GM19099 (cell line): ENCODE measurements at regions not wholly inside any gene's neighbourhood (a gene's known extent, or its start where the extent isn't known, plus 50 kb on each side); places are given as distances from the start of the nearest gene placed in this dataset.

ENCODE experiments used
- POLR2A ChIP-seq: IDR thresholded peaks from 3 replicates; pipeline ENCODE4 v1.6.1; 2011; ENCODE audit warnings: low read depth; ENCODE audit not compliant: insufficient read length; ENCODE audit errors: extremely low read depth

DNA sequence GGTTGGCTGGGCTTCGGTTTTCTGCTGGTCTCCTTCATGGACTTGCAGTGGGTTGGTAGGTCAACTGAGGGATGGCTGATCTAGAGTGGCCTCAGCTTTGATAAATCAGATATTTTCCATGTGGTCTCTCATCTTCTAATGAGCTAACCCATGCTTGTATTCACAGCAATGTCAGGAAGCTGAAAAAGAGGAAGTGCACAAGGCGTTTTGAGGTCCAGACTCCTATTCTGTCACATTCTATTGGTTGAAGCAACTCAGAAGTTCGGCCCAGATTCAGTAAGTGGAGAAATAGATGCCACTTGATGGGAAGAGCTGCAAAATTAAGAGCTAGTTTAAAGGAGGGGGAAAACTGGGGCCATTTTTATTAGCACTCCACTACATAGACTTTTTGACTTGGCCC, 361.2 kb downstream of the DIPK2A start:
- no peak for TF ChIP-seq POLR2A

DNA sequence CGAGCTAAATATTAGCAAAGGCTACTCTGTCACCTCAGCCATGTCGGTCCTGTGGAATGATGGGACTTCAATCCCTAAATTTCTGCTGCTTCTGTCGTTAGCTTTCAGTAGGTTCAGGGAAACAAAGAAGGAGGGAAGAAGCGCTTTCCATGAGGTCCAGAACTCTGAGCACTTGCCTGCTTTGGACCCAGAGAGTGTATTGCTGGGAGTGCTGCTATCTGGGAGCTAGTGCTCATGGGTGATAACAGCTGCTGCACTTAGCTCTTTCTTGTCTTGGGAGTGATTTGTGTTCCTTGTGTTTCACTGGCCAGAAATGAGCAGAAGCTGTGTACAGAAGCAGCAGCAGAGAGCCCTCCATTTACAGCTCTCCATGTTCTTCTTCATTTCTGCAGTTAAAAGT, 369.8 kb downstream of the DIPK2A start:
- no peak for TF ChIP-seq POLR2A

DNA sequence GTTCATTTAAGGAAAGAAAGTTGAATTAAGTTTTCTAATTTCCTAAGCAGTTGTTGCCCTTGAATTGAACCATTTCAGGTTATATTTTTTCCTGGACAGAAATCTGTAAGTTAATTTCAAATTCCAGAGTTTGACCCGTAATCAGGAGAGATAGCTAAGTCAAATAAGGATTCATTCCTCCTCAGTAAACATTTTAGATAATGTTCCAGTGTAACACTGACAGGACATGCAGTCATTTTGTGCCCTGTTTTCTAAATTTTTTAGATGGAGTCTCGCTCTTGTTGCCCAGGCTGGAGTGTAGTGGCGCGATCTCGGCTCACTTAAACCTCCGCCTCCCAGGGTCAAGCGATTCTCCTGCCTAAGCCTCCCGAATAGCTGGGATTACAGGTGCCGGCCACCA, 371.7 kb downstream of the DIPK2A start:
- no peak for TF ChIP-seq POLR2A

DNA sequence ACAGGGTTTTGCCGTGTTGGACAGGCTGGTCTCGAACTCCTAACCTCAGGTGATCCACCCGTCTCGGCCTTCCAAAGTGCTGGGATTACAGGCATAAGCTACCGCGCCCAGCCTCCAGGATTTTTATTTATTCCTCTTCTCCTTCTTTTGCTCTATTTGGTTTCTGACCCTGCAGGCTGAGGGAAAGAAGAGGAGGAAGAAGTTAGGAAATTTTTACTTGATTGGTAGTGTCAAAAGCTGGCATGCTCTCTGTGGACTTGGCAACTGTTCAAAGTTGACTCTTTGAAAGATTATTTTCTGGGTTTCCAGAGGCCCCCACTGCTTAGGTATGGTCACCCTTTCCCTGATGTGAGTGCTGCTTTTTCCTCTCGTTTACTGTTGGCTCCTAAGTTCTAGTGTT, 372.2 kb downstream of the DIPK2A start:
- TF ChIP-seq POLR2A, result no peak

DNA sequence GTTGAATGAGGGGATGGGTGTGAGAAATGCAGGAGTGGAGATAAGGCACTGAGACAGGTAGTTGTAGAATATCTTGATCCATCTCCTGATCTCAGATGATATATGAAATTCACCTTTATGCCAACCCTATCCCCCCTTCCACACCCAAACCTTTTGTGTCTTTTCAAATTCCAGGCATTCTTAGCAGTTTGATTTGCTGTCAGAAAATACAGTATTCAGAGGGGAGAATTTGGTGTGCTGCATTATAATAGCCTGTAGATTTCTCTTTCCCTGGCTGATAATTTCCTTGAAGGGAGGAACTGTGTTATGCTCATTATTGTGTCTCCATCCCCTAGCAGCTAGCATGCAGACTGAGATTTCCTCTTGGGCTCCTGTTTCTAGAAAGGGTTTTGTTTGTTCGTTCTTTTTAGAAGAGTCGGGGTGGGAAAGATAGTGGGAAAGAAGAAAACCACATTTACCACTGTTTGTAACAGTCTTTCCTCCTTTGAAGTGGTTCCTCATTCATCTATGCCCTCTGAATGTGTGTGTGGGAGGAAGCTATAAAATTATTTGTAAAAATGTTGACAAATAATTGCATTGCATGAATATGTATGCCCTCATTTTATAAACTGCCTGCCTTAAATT, 373.4 kb downstream of the DIPK2A start:
- TF ChIP-seq POLR2A, result no peak

DNA sequence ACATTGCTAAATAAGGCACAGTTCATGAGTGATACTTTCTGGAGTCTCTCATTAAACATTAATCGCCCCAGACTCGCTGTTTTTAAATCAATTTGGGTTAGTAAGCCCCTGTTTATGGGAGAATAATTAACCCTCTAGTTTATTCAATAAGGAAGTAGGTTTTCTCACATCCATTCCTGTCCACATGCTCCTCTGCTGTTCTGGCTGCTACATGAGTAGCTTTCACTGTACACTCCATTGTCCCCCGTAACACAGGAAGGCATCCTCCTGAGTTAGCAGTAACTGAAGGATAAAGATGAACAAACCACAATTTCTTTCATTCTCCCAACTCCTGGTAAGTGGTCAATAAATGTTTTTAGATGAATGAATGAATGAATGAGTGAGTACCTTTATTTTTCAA, 378.5 kb downstream of the DIPK2A start:
- TF ChIP-seq POLR2A, result no peak

DNA sequence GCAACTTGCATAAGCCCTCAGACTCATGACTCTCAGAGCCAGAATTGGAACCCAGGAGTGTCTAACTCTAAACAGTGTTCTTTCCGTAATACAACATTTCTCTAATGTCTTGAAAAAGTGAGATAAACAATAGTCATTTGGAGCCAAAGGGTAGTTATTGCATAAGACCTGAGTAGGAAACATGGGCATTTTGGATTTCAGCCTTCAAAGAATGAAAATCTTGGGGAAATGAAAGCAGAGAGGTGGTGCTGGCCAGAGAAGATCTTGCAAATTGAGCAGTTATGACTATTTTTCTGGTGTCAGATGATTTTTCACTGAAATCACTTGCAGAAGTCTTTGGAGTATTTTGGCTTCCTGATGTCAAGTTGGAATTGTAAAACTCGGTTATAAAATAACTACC, 379.4 kb downstream of the DIPK2A start:
- TF ChIP-seq POLR2A, result no peak

DNA sequence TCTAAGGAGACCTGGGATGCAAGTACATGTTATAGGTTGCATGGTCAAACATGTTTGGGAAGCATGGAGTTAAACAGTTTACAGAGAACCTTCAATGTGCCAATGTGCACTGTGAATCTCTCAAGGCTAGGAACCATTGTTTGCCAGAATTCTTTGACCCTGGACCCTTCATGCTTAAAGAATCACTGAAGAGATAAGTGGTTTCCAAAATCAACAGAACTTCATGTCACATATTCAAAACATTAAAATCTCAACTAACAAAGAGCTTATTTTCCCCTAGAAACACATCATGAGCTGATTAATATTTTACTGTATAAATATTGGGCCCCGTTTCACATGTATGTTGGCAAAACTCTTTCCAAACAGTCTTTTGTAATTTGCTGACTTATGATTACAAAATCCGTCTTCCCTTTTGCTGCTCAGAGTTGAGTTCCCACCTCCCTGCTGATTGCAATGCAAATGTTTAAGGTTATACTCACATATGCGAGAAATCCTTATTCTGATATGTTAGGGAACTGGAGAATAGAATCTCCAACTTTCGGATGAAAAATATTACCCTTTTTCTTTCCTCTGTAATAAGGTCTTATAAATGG, 380.2 kb downstream of the DIPK2A start:
- TF ChIP-seq POLR2A, result no peak

DNA sequence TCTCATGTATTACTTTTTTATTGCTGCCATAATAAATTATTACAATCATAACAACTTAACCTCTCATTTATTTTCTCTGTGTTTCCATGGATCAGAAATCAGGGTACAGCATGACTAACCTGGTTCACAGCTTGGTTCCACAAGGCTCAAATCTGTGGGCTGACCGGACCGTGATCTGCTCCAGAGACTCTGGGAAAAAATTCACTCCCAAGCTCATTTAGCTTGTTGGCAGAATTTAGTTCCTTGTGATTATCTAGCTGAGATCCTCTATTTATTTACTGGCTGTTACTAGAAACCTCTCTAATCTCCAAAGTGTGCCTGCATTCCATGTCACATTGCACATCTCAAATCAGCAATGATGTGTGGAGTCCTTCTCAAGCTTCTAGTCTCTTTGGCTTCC, 386.6 kb downstream of the DIPK2A start:
- TF ChIP-seq POLR2A, result no peak

DNA sequence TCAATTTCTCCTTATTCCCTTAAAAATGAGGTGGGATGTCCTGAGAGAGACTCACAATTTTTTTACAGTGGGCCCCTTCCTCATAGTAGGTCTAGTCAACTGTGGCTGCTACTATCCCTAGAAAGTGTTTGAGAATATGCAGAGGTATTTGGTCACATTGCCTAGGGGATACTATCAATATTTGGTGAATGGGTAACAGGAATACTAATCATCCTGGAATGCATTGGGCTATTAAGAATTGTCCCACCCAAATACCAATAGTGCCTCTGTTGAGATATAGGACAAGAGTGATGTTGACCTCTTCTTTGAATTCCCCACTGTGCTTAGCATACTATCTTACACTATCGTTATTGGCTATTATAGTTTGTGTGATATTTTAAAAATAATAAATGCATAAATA, 389.4 kb downstream of the DIPK2A start:
- TF ChIP-seq POLR2A, result no peak

DNA sequence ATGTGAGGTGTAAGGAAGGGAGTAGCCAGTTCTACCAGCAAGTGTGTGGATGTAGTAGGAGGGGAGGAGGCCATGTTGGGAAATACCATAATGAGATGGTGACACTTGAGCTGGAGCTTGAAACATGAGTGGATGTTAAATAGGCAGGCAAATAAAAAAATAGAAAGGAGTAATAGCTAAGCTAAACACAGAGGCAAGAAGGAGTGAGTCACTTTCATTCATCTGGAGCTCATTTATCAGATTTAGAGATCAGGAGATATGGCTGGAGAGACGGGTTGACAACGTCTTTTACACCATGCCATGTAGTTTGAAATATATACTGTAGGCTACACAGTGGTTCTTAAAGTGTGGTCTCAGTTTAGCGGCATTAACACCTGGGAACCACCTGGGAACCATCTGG, 390.5 kb downstream of the DIPK2A start:
- TF ChIP-seq POLR2A, result no peak

DNA sequence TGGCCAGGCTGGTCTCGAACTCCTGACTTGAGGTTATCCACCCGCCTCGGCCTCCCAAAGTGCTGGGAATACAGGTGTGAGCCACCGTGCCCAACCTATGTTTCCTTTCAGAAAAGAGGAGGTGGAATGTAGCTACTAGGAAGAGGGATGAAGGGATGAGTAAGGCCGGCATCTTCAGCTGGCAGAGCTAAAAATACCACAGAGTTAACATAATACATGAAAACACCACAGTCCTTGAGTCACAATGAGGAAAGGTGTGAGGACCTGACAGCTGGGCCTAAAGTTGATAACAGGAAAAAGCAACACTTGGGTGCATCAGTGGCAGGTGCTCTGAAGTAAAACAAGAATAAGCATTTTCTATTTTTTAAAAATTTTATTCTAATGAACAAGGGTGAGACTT, 392.2 kb downstream of the DIPK2A start:
- no peak for TF ChIP-seq POLR2A

DNA sequence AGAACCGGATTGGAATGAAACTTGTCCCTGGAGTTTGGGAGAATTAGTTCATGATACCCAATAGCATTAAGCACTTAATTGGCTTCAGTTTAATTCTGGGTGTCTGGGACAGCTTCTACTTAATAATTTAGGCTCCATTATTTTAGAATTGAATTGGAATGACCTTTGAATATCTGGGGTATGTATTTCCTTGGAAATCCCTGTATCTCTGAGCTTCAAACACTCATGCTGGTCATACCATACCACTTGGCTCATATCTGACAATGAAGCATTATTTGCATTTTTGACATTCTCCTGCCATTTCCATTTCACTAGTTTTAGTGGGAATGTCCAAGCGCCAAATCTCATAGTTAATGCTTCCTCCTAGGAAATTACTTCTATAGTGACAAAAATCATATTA, 393.1 kb downstream of the DIPK2A start:
- TF ChIP-seq POLR2A, result no peak

DNA sequence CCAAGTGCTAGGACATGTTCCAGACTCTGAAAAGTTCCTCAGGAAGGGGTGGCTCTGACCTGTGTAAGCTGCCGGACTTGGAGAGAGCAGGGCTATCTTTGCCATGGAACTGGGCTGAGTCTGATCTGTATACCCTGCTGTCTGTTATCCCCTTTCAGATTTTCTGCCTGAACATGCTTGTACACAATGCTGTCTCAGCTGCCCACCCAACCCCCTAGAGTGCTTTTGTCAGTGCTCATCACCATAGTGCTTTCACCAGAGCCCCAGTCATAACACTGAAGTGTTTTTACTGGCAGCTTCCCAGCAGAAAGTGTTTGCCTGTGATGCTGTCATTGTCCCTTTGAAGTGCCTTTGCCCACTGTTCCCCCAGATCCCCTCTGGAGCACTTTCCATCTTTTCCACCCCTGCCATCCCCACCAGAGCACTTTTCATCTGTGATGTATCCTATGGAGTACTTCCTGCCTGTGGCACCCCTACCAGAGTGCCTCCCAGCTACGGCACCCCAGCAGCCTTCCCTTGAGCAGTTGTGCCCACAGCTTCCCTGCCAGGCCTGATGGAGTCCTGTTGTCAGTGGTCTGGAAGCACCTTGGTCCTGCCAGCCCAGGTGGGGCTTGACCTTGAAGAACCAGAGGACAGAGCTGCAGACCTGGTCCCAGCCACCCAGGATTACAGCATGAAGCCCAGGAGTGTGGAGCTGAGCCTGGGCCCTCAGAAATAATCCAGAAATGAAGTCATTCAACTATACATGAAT, 397.7 kb downstream of the DIPK2A start:
- TF ChIP-seq POLR2A, result no peak

DNA sequence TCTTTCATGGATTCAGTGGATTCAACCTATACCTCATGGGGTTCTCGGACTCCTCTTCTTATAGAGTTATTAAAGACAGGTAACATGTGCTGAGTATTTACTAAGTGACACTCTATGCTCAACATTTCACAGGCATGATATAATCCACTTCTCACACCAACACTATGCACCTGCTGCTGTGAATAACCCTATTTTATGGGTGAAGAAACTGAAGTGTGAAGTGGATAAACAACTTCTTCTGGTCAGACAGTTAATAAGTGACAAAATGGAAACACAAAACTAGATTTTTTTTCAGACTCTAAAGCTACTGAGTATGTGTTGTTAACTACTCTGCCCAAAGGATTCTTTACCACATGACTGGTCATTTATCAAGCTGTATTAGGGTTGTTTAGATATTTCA, 403.5 kb downstream of the DIPK2A start:
- no peak for TF ChIP-seq POLR2A

DNA sequence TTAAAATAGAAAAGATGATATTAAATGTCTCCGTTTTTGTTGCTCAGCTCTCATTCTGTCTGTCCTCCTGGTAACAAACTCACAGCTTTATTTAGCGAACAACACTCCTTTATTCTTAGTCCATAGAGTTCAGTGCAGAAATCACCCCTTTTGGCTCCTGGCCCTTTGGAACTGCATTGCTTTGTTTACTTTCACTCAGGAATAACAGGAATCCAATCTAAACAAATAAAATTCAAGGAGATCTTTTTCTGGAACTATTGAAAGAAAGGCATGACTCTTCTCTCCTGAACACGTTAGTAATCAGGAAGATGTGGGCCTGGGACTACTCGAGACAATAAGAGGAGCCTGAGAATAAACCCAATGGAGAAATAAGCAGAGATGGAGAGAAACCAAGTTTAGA, 409.2 kb downstream of the DIPK2A start:
- TF ChIP-seq POLR2A, result no peak
